Testis (tissue), 2 donors: ENCODE measurements at regions not wholly inside any gene's neighbourhood (a gene's known extent, or its start where the extent isn't known, plus 50 kb on each side); places are given as distances from the start of the nearest gene placed in this dataset.

ENCODE experiments used
- DNase-seq: peaks from one replicate; pipeline ENCODE4 v3.0.0-alpha.2; 2019
- H3K27ac ChIP-seq, 2 donors: fragments of 200-600 bp; sonication (generic); one replicate each; pipeline ENCODE4 v1.5.1; 2019
- H3K27me3 ChIP-seq: fragments of 200-600 bp; sonication (generic); one replicate; pipeline ENCODE4 v1.5.1; 2019
- H3K36me3 ChIP-seq: fragments of 200-600 bp; sonication (generic); one replicate; pipeline ENCODE4 v1.5.1; 2017; ENCODE audit warnings: low read depth; ENCODE audit errors: missing control alignments
- H3K4me1 ChIP-seq: fragments of 200-600 bp; sonication (generic); one replicate; pipeline ENCODE4 v1.5.1; 2019
- H3K4me3 ChIP-seq, 2 donors: fragments of 200-600 bp; sonication (generic); one replicate each; pipeline ENCODE4 v1.5.1; 2017 to 2019
- H3K9me3 ChIP-seq: fragments of 200-600 bp; sonication (generic); one replicate; pipeline ENCODE4 v1.5.1; 2017
- CTCF ChIP-seq, 3 experiments: fragments of 450-650 bp in 2 of 3; fragments of 200-600 bp in 1 of 3; sonication (generic) in 1 of 3; IDR thresholded peaks; one replicate each; pipeline ENCODE4 v1.5.1; 2016 to 2019; ENCODE audit warnings: antibody characterized with exemption in 3 of 3, mild to moderate bottlenecking in 2 of 3, moderate library complexity in 1 of 3
- POLR2A ChIP-seq: fragments of 450-650 bp; IDR thresholded peaks from one replicate; pipeline ENCODE4 v1.6.1; 2017; ENCODE audit warnings: antibody characterized with exemption, mild to moderate bottlenecking, moderate library complexity
- WGBS, 2 donors: methylation state at CpG; one replicate each; pipeline ENCODE4 v1.1.5; 2018; 5-methylcytosine and 5-hydroxymethylcytosine counted together
- intact Hi-C: fragments of 100-400 bp; cut with DNase I; formaldehyde crosslinking; loops from one replicate; pipeline ENCODE4 v1.15.1; 2023; ENCODE audit warnings: low total_unique reads

- intact Hi-C loops, result no loop called here
- TF ChIP-seq POLR2A (no peak), CTCF (IDR thresholded peaks at IDR 0.05) (no peak)
- Histone ChIP-seq H3K36me3 (no peaks in the 10 kb centered on the region), H3K4me3 (no peak overlapping the region), H3K27me3 (no peaks in the 10 kb centered on the region), H3K27ac (no peak overlapping the region), H3K4me1 (peaks cover 2% of the 10 kb centered on the region), H3K9me3 (no peaks in the 10 kb centered on the region)
- 88% methylated on average over 5 of the region's 5 CpGs for WGBS, 2 donors
- DNase-seq, result no peak
Measured at GRCh38 chr5:163626904-163627434, 121.5 kb downstream of the MAT2B start.

GRCh38 chr5:163631856-163632255, 126.4 kb downstream of the MAT2B start:
- no peak overlapping the region for H3K27ac ChIP-seq
- H3K36me3 ChIP-seq, result no peaks in the 10 kb centered on the region
- intact Hi-C loops, result no loop called here
- WGBS, 2 donors, result 21 to 28% methylated on average over 3 of the region's 3 CpGs
- no peaks in the 10 kb centered on the region for H3K27me3 ChIP-seq
- peaks cover 3% of the 10 kb centered on the region for H3K4me1 ChIP-seq
- H3K4me3 ChIP-seq, result no peak overlapping the region
- TF ChIP-seq CTCF (IDR thresholded peaks at IDR 0.05) (no peak), POLR2A (no peak)
- DNase-seq, result no peak
- H3K9me3 ChIP-seq, result no peaks in the 10 kb centered on the region

GRCh38 chr5:163633926-163634460, 128.6 kb downstream of the MAT2B start:
- 90 to 95% methylated on average over 3 of the region's 3 CpGs for WGBS, 2 donors
- Histone ChIP-seq H3K27ac (no peak overlapping the region), H3K4me1 (peaks cover 3% of the 10 kb centered on the region), H3K36me3 (no peaks in the 10 kb centered on the region), H3K4me3 (no peak overlapping the region), H3K9me3 (no peaks in the 10 kb centered on the region), H3K27me3 (no peaks in the 10 kb centered on the region)
- no peak for TF ChIP-seq CTCF (IDR thresholded peaks at IDR 0.05)
- TF ChIP-seq POLR2A, result no peak
- intact Hi-C loops, result no loop called here
- DNase-seq, result no peak

- Histone ChIP-seq H3K27me3 (no peaks in the 10 kb centered on the region), H3K36me3 (no peaks in the 10 kb centered on the region), H3K9me3 (no peaks in the 10 kb centered on the region), H3K27ac (no peak overlapping the region), H3K4me1 (peaks cover 3% of the 10 kb centered on the region), H3K4me3 (no peak overlapping the region)
- 52 to 53% methylated on average over 2 of the region's 2 CpGs for WGBS, 2 donors
- TF ChIP-seq POLR2A (no peak), CTCF (IDR thresholded peaks at IDR 0.05) (no peak)
- intact Hi-C loops, result no loop called here
- no peak for DNase-seq
Measured at GRCh38 chr5:163635631-163636030, 130.2 kb downstream of the MAT2B start.

GRCh38 chr5:163642904-163643303, 137.5 kb downstream of the MAT2B start:
- H3K27me3 ChIP-seq, result no peaks in the 10 kb centered on the region
- H3K36me3 ChIP-seq, result no peaks in the 10 kb centered on the region
- no peak overlapping the region for H3K4me3 ChIP-seq
- H3K27ac ChIP-seq, result no peak overlapping the region
- H3K4me1 ChIP-seq, result no peaks in the 10 kb centered on the region
- H3K9me3 ChIP-seq, result no peaks in the 10 kb centered on the region
- intact Hi-C loops, result no loop called here
- no peak for TF ChIP-seq POLR2A
- no peak for TF ChIP-seq CTCF (IDR thresholded peaks at IDR 0.05)
- 59 to 70% methylated on average over 4 of the region's 4 CpGs for WGBS, 2 donors
- DNase-seq, result no peak
